AG04450 (cell line): ENCODE measurements at regions not wholly inside any gene's neighbourhood (a gene's known extent, or its start where the extent isn't known, plus 50 kb on each side); places are given as distances from the start of the nearest gene placed in this dataset.
"Not testable (repeated sequence)": the region's sequence is repeated elsewhere in the genome, so short reads cannot be mapped to it uniquely, and the experiment has no call there.

Source experiments
- CTCF ChIA-PET: fragments of 300-600, 350-600 bp; formaldehyde crosslinking; extraction: SDS; loops from one replicate; lab custom pipeline; 2022; ENCODE audit warnings: antibody characterized with exemption, inconsistent platforms; lab: Charles Lee
- POLR2A ChIA-PET: fragments of 350-600 bp; formaldehyde crosslinking; extraction: SDS; loops from one replicate; lab custom pipeline; 2021; ENCODE audit warnings: antibody characterized with exemption, inconsistent platforms; lab: Yijun Ruan, JAX
- DNase-seq: peaks from one replicate; pipeline ENCODE4 v3.0.0-alpha.2; 2011; ENCODE audit warnings: low read depth, low spot score
- H3K27ac ChIP-seq: one replicate; pipeline ENCODE4 v1.5.1; 2012; ENCODE audit warnings: low read depth, low read length, control low read depth
- H3K27me3 ChIP-seq: one replicate; pipeline ENCODE4 v1.6.0; 2012; ENCODE audit warnings: low read length; ENCODE audit not compliant: control insufficient read depth, insufficient read depth
- H3K4me3 ChIP-seq: 2 replicates; pipeline ENCODE4 v1.5.1; 2011; ENCODE audit warnings: mild to moderate bottlenecking, low read depth, low read length, control low read depth
- H3K9me3 ChIP-seq: 2 replicates; pipeline ENCODE4 v1.5.1; 2012; ENCODE audit warnings: low read length; ENCODE audit not compliant: control insufficient read depth, insufficient read depth
- CTCF ChIP-seq: IDR thresholded peaks from 2 replicates; pipeline ENCODE4 v1.5.1; 2011; ENCODE audit warnings: low read depth, low read length, control low read depth, inconsistent platforms

DNA sequence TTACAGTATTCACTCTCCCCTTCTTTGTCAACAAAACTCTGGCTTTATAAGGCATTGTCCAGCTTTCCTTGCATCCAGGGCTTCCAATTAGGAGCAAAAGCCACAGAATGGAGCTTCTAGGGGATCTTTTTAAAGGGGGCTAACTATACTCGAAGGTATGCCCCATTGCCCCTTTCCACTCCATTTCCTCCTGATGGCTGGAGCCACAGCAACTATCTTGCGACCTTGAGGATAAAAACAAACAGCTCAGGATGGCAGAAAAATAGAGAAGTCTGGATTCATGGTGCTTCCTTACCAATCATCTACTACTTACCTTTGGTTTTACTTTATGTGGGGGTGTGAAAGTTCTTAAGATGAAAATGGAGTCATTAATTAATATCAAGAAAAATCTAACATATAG lies 206.3 kb upstream of the PODXL start:
- H3K27ac ChIP-seq = no peak overlapping the region
- no peak for DNase-seq
- ChIA-PET CTCF (no interaction called here), POLR2A (no interaction called here)
- no peaks in the 10 kb centered on the region for H3K9me3 ChIP-seq
- no peaks in the 10 kb centered on the region for H3K27me3 ChIP-seq
- no peak overlapping the region for H3K4me3 ChIP-seq
- no peak for TF ChIP-seq CTCF

DNA sequence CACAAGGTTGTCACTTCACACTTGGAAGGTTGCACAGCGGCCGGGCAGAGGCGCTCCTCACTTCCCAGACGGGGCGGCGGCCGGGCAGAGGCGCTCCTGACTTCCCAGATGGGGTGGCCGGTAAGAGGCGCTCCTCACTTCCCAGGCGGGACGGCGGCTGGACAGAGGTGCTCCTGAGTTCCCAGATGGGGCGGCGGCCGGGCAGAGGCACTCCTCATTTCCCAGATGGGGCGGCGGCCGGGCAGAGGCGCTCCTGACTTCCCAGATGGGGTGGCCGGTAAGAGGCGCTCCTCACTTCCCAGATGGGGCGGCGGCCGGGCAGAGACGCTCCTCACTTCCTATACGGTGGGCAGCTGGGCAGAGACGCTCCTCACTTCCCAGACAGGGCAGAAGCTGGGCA lies 199.4 kb upstream of the PODXL start:
- H3K9me3 ChIP-seq, H3K4me3 ChIP-seq, POLR2A ChIA-PET, DNase-seq, H3K27me3 ChIP-seq, H3K27ac ChIP-seq: not testable (repeated sequence)
- CTCF ChIA-PET = interaction anchor here (0.6 kb wide), 1 partner anchor 54 kb away, joined by 4 read pairs; no protein-coding TSS in a partner anchor

DNA sequence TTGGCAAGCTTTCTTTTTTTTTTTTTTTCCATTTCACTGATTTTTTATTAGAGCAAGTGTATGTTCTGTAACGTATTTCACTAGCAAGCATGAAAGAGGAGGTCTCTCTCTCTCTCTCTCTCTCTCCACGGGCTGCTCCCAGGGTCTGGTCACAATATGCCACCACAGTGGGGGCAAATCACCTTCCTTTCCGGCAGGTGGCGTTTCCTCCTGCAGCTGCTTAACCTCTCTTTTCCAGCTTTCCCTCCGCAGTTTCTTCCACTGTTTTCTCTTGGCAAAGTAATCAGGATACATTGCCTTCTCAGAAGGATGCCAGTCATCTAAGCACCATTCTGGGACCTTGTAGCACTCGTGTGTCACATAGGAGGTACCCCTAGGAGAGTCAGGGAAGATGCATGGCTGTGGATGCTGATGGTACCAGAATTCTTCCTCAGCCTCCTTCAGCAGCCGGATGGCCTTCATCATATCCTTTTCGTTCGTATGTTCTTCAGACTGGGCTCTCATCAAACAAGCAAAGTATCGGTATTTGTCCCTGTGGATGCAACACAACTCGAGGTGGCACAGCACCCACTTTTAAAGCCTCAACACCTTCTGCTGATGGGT lies 197.3 kb upstream of the PODXL start:
- Histone ChIP-seq H3K27me3 (no peaks in the 10 kb centered on the region), H3K9me3 (no peaks in the 10 kb centered on the region; the same call in 1 of the 2 replicates), H3K4me3 (no peak overlapping the region), H3K27ac (no peak overlapping the region)
- POLR2A ChIA-PET = no interaction called here
- CTCF ChIA-PET = interaction anchor here (0.6 to 0.7 kb wide), 2 partner anchors 29 to 591 kb away, joined by 3 read pairs; no protein-coding TSS in a partner anchor
- DNase-seq = no peak
- peak; percentile 39 for TF ChIP-seq CTCF

DNA sequence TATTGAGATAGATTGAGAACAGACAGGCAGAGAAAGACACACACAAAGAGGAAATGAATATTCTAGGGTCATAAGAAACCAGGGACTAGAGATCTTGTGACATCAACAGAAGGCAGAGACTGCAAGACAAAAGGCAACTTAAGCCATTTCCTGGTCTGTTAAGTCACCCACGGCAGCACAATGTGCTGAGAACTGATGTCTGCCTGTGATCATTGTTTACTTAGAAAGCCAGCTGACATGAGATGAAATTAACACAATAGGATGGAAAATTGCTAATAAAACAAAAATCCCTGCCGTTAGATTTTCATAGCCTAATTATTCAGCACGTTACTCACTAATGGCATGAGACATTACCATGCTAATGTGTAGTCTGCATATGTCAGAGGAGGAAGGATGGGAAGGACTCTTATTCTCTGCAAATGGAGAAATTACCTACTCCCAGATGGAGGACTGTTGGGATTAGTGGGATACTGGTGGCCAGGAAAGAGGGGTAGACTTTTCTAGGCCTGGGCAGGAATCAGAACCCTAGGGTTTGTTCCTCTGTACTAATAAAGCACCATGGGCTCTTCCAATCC lies 191.3 kb upstream of the PODXL start:
- Histone ChIP-seq H3K4me3 (no peak overlapping the region), H3K9me3 (no peaks in the 10 kb centered on the region), H3K27me3 (no peaks in the 10 kb centered on the region), H3K27ac (no peak overlapping the region)
- ChIA-PET CTCF (no interaction called here), POLR2A (no interaction called here)
- no peak for TF ChIP-seq CTCF
- DNase-seq = no peak

GRCh38 chr7:131745390-131746248 lies 189.2 kb upstream of the PODXL start:
- Histone ChIP-seq H3K27me3 (peaks cover 2% of the 10 kb centered on the region), H3K27ac (no peak overlapping the region), H3K9me3 (no peaks in the 10 kb centered on the region), H3K4me3 (no peak overlapping the region)
- CTCF ChIA-PET = interaction anchor here (1.5 kb wide), 1 partner anchor 56 kb away, joined by 8 read pairs; no protein-coding TSS in a partner anchor
- no peak for DNase-seq
- TF ChIP-seq CTCF = no peak
- POLR2A ChIA-PET = no interaction called here
